ENCODE measurements at regions not wholly inside any gene's neighbourhood (a gene's known extent, or its start where the extent isn't known, plus 50 kb on each side); places are given as distances from the start of the nearest gene placed in this dataset.

DNA sequence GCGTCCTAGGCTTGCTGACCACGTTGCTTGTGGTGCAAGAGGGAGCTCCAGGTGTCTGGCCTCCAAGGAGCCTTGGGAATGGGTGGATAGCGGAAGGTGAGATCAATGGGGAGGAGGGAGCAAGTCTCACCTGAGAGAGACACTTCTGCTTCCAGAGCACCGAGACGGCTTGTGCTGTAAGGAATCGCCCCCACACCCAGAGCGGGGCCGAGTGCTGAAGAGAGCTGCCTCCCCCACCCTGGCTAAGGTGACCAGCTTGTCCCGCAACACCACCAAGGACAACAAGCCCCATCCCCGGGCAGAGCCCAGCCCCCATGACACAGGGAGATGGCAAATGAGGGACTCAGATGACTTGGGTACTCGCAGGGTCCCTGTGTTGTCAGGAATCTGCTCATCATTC is 485.6 kb downstream of the NPHP4 start:
- in situ Hi-C loops (cut with MboI) (loop anchor here (5.0 to 25.0 kb wide), 2 partner anchors 241 to 831 kb away; no protein-coding TSS in a partner anchor), intact Hi-C loops (cut with micrococcal nuclease; ENCODE audit: unreplicated experiment) (no loop called here)
- POLR2A ChIA-PET = no interaction called here
- ATAC-seq (no peak), FAIRE-seq (no peak), DNase-seq (ENCODE audit: low read depth, low spot score) (no peak)
- Histone ChIP-seq H3K79me2 (ENCODE audit: control insufficient read depth, insufficient read depth, low read length) (no peaks in the 10 kb centered on the region), H4K20me1 (ENCODE audit: control insufficient read depth, insufficient read depth) (no peaks in the 10 kb centered on the region), H3K36me3 (ENCODE audit: control insufficient read depth in 2 of 2, insufficient read depth in 2 of 2, low read length in 1 of 2) (no peaks in the 10 kb centered on the region), H3K27me3 (replicated peaks in 1 of 2; ENCODE audit: control insufficient read depth in 2 of 2, insufficient read depth in 2 of 2, low read length in 1 of 2) (no peaks in the 10 kb centered on the region; a peak in 1 of 4 replicates), H3K27ac (ENCODE audit: control insufficient read depth, insufficient read depth) (no peak overlapping the region), H3K4me3 (no peak overlapping the region), H3K4me2 (ENCODE audit: control insufficient read depth, insufficient read depth) (no peak overlapping the region), H2AFZ (ENCODE audit: control insufficient read depth, low read depth, low read length) (no peak overlapping the region), H3K9ac (ENCODE audit: control insufficient read depth, insufficient read depth, low read length) (no peak overlapping the region), H3K9me3 (replicated peaks; ENCODE audit: control insufficient read depth, insufficient read depth, low read length) (no peaks in the 10 kb centered on the region), H3K4me1 (ENCODE audit: control insufficient read depth, insufficient read depth, low read length) (no peaks in the 10 kb centered on the region)
- 24% methylated on average over 11 of the region's 11 CpGs for WGBS (ENCODE audit: insufficient coverage, insufficient replicate concordance, low lambda C conversion rate, missing lambda C conversion rate)
- no TSS peak for BruUV-seq (replicated peaks)
- RAD21 ChIA-PET (ENCODE audit: unreplicated experiment) = no interaction called here
- CTCF ChIA-PET = no interaction called here
- SMC1A ChIA-PET (ENCODE audit: uncharacterized antibody, unreplicated experiment) = no interaction called here
- TF ChIP-seq MEF2A (IDR thresholded peaks at IDR 0.05; ENCODE audit: insufficient read depth, low read depth, low read length) (no peak), RAD21 (IDR thresholded peaks at IDR 0.05; ENCODE audit: insufficient read depth, low read depth, low read length) (no peak), TAF1 (IDR thresholded peaks at IDR 0.05; ENCODE audit: borderline replicate concordance, low read depth, low read length) (no peak), SMARCA5 (IDR thresholded peaks at IDR 0.05) (no peak), SRF (IDR thresholded peaks at IDR 0.05; ENCODE audit: low read depth in 2 of 2, low read length in 2 of 2) (no peak), HDAC6 (IDR thresholded peaks at IDR 0.05; ENCODE audit: unreplicated experiment) (no peak), ZNF24 (IDR thresholded peaks at IDR 0.05) (no peak), GATAD2B (conservative IDR thresholded peaks at IDR 0.05; ENCODE audit: low read depth) (no peak), SPI1 (IDR thresholded peaks at IDR 0.05; ENCODE audit: borderline replicate concordance, insufficient read depth, low read depth, low read length) (no peak), MXI1 (IDR thresholded peaks at IDR 0.05; ENCODE audit: low read depth, low read length) (no peak)
- TF ChIP-seq, protein P1, sequence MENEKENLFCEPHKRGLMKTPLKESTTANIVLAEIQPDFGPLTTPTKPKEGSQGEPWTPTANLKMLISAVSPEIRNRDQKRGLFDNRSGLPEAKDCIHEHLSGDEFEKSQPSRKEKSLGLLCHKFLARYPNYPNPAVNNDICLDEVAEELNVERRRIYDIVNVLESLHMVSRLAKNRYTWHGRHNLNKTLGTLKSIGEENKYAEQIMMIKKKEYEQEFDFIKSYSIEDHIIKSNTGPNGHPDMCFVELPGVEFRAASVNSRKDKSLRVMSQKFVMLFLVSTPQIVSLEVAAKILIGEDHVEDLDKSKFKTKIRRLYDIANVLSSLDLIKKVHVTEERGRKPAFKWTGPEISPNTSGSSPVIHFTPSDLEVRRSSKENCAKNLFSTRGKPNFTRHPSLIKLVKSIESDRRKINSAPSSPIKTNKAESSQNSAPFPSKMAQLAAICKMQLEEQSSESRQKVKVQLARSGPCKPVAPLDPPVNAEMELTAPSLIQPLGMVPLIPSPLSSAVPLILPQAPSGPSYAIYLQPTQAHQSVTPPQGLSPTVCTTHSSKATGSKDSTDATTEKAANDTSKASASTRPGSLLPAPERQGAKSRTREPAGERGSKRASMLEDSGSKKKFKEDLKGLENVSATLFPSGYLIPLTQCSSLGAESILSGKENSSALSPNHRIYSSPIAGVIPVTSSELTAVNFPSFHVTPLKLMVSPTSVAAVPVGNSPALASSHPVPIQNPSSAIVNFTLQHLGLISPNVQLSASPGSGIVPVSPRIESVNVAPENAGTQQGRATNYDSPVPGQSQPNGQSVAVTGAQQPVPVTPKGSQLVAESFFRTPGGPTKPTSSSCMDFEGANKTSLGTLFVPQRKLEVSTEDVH (IDR thresholded peaks at IDR 0.05; ENCODE audit: low read depth, partially characterized antibody) = no peak
- TF ChIP-seq, protein P2, sequence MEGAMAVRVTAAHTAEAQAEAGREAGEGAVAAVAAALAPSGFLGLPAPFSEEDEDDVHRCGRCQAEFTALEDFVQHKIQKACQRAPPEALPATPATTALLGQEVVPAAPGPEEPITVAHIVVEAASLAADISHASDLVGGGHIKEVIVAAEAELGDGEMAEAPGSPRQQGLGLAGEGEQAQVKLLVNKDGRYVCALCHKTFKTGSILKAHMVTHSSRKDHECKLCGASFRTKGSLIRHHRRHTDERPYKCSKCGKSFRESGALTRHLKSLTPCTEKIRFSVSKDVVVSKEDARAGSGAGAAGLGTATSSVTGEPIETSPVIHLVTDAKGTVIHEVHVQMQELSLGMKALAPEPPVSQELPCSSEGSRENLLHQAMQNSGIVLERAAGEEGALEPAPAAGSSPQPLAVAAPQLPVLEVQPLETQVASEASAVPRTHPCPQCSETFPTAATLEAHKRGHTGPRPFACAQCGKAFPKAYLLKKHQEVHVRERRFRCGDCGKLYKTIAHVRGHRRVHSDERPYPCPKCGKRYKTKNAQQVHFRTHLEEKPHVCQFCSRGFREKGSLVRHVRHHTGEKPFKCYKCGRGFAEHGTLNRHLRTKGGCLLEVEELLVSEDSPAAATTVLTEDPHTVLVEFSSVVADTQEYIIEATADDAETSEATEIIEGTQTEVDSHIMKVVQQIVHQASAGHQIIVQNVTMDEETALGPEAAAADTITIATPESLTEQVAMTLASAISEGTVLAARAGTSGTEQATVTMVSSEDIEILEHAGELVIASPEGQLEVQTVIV (IDR thresholded peaks at IDR 0.05; ENCODE audit: borderline replicate concordance, partially characterized antibody) = no peak
- TF ChIP-seq, protein P3, sequence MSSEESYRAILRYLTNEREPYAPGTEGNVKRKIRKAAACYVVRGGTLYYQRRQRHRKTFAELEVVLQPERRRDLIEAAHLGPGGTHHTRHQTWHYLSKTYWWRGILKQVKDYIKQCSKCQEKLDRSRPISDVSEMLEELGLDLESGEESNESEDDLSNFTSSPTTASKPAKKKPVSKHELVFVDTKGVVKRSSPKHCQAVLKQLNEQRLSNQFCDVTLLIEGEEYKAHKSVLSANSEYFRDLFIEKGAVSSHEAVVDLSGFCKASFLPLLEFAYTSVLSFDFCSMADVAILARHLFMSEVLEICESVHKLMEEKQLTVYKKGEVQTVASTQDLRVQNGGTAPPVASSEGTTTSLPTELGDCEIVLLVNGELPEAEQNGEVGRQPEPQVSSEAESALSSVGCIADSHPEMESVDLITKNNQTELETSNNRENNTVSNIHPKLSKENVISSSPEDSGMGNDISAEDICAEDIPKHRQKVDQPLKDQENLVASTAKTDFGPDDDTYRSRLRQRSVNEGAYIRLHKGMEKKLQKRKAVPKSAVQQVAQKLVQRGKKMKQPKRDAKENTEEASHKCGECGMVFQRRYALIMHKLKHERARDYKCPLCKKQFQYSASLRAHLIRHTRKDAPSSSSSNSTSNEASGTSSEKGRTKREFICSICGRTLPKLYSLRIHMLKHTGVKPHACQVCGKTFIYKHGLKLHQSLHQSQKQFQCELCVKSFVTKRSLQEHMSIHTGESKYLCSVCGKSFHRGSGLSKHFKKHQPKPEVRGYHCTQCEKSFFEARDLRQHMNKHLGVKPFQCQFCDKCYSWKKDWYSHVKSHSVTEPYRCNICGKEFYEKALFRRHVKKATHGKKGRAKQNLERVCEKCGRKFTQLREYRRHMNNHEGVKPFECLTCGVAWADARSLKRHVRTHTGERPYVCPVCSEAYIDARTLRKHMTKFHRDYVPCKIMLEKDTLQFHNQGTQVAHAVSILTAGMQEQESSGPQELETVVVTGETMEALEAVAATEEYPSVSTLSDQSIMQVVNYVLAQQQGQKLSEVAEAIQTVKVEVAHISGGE (CRISPR knock-in tag; IDR thresholded peaks at IDR 0.05) = no peak
- TF ChIP-seq, protein P4, sequence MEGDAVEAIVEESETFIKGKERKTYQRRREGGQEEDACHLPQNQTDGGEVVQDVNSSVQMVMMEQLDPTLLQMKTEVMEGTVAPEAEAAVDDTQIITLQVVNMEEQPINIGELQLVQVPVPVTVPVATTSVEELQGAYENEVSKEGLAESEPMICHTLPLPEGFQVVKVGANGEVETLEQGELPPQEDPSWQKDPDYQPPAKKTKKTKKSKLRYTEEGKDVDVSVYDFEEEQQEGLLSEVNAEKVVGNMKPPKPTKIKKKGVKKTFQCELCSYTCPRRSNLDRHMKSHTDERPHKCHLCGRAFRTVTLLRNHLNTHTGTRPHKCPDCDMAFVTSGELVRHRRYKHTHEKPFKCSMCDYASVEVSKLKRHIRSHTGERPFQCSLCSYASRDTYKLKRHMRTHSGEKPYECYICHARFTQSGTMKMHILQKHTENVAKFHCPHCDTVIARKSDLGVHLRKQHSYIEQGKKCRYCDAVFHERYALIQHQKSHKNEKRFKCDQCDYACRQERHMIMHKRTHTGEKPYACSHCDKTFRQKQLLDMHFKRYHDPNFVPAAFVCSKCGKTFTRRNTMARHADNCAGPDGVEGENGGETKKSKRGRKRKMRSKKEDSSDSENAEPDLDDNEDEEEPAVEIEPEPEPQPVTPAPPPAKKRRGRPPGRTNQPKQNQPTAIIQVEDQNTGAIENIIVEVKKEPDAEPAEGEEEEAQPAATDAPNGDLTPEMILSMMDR (IDR thresholded peaks at IDR 0.05 in 2 of 3, conservative IDR thresholded peaks at IDR 0.05 in 1 of 3; ENCODE audit: control insufficient read depth in 2 of 3, extremely low read depth in 1 of 3, insufficient read depth in 1 of 3, low read depth in 3 of 3, low read length in 3 of 3) = no peak
